HG03457 (cell line): ENCODE measurements at regions not wholly inside any gene's neighbourhood (a gene's known extent, or its start where the extent isn't known, plus 50 kb on each side); places are given as distances from the start of the nearest gene placed in this dataset.

Source experiments
- ATAC-seq: cut with Tn5 transposase; IDR thresholded peaks from one replicate; pipeline ENCODE4 v1.9.1; 2021; ENCODE audit warnings: moderate number of reproducible peaks; ENCODE audit not compliant: unreplicated experiment

GRCh38 chr2:220153118-220153517 is 525.7 kb downstream of the SLC4A3 start:
- no peak for ATAC-seq

DNA sequence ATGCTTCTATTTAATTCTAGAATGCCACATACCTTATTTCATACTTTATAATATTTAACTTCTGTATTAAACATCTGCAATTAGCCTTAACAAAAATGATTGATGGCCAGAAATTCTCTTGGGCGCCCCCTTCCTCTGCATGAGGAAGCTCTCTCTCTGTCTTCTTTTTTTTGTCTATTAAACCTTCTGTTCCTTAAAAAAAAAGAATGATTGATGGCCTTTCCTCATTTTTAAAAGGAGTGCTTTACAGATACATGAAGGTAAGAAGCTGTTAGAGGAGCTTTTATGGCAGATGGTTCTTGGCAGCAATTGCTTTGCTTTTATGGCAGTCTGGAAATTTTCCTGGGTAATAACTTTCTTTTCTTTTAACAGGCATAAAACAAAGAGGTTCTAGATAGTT is 526.9 kb downstream of the SLC4A3 start:
- ATAC-seq, result no peak

GRCh38 chr2:220157312-220157711 is 529.9 kb downstream of the SLC4A3 start:
- no peak for ATAC-seq

DNA sequence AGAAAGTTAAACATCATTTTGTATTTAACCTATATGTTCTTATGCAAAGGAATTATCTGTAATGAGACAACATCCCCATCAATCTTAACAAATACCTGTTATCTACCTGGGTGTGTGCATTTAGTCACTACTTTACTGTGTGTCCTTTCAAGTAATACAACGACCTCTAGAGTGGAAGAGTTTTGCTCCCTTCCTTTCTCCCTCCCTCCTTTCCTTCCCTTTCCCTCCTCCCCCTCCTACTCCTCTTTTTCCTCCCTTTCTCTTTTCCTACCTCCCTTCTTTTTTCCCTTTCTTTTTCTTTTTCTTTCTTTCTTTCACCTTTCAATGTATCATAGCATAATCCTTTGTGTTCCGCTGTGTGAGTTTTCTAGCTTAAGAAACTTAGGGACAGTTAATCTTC is 532.3 kb downstream of the SLC4A3 start:
- ATAC-seq, result no peak

GRCh38 chr2:220162320-220162719 is 534.9 kb downstream of the SLC4A3 start:
- no peak for ATAC-seq

- no peak for ATAC-seq
Measured at GRCh38 chr2:220163486-220163885, 536.1 kb downstream of the SLC4A3 start.

- no peak for ATAC-seq
Measured at GRCh38 chr2:220165401-220165800, 538.0 kb downstream of the SLC4A3 start.

GRCh38 chr2:220166616-220167015 is 539.2 kb downstream of the SLC4A3 start:
- no peak for ATAC-seq

- ATAC-seq, result no peak
Measured at GRCh38 chr2:220167956-220168355, 540.5 kb downstream of the SLC4A3 start.

- ATAC-seq, result no peak
Measured at GRCh38 chr2:220168891-220169546, 541.6 kb downstream of the SLC4A3 start.

DNA sequence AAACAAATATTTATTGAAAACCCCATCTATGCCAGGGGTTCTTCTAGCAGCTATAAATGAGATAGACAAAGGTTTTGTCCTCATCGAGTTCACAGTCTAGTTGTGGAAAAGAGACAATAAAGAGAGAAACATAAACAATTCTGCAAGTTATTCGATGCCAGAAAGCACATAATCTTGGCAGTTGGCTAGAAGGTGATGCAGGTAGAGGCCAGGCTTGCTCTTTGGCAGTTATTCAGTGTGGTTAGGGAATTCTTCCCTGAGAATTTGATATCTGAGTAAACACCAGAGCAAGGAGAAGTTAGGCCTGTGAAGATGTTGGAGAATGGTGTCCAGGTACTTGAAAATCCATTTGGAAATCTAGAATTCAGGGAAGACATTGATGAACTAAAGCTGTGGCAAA is 547.4 kb downstream of the SLC4A3 start:
- no peak for ATAC-seq

- no peak for ATAC-seq
Measured at GRCh38 chr2:220175967-220176366, 548.5 kb downstream of the SLC4A3 start.

DNA sequence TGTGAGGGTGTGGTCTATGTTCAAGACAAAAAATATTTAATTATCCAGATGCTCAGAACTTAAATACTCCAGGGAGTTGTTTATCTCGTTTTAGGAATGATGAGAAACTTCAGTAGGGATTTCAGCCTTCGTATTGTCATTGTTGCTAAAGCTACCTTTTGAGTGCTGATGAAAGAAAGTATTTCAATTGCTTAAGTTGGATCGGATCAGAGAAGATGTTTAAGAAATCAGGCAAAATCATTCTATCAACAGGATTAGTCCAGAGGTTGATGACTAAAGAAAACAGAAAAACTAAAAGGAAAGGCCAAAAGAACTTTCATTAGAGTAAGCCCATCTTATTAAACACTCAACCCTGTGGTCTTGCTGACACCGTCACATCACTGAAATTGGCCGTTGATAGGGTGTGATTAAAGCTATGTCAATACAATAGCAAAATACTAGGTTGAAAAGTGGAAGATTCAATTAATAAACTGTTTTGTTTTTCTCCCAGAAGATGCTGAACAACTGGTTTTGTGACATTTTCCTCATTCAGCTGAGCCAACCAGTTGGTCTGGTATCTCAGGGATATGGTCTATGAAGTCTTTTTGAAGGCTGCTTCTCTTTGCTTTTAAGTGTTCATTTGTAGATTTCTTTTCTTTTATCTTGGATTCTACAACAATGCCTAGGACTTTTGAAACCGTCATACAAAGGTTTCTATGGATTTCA is 551.7 kb downstream of the SLC4A3 start:
- no peak for ATAC-seq

GRCh38 chr2:220181165-220181564 is 553.7 kb downstream of the SLC4A3 start:
- ATAC-seq, result no peak

- no peak for ATAC-seq
Measured at GRCh38 chr2:220182790-220183189, 555.4 kb downstream of the SLC4A3 start.

GRCh38 chr2:220185766-220186305 is 558.4 kb downstream of the SLC4A3 start:
- no peak for ATAC-seq

DNA sequence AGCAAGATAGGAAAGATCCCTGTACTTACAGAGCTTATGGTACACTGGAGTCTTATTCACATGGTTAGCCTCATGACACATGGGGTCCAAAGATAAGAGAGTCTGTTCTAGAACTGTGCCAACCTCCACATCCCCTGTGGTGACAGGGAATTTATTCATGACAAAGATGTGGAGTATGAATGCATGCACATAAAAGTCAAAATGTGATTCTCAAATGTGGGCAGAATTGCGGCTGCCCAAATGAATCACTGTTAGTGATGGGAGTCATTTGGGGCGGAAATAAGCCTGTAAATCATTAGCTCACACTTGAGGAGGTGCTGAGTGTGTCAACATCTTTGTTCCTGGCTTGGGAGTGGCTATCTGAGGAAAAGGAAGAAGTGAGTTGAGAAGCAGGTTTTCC is 560.6 kb downstream of the SLC4A3 start:
- no peak for ATAC-seq

- no peak for ATAC-seq
Measured at GRCh38 chr2:220191031-220191430, 563.6 kb downstream of the SLC4A3 start.

- no peak for ATAC-seq
Measured at GRCh38 chr2:220191737-220192136, 564.3 kb downstream of the SLC4A3 start.

GRCh38 chr2:220192994-220193753 is 565.7 kb downstream of the SLC4A3 start:
- ATAC-seq, result no peak
